Ishikawa (cell line): ENCODE measurements at regions not wholly inside any gene's neighbourhood (a gene's known extent, or its start where the extent isn't known, plus 50 kb on each side); places are given as distances from the start of the nearest gene placed in this dataset.

Experiments used
- CEBPB ChIP-seq: IDR thresholded peaks from 2 replicates; pipeline ENCODE4 v1.6.1; 2012
- EGR1 ChIP-seq: IDR thresholded peaks from 2 replicates; pipeline ENCODE4 v1.6.1; 2012
- EP300 ChIP-seq: IDR thresholded peaks from 2 replicates; pipeline ENCODE4 v1.6.1; 2012; ENCODE audit warnings: borderline replicate concordance
- FOXM1 ChIP-seq: IDR thresholded peaks from 2 replicates; pipeline ENCODE4 v1.6.1; 2012; ENCODE audit warnings: low read depth, borderline replicate concordance
- MAX ChIP-seq: IDR thresholded peaks from 2 replicates; pipeline ENCODE4 v1.6.1; 2012
- NFIC ChIP-seq: IDR thresholded peaks from 2 replicates; pipeline ENCODE4 v1.6.1; 2012
- RAD21 ChIP-seq: IDR thresholded peaks from 2 replicates; pipeline ENCODE4 v1.6.1; 2012; ENCODE audit warnings: low read depth
- TAF1 ChIP-seq: IDR thresholded peaks from 2 replicates; pipeline ENCODE4 v1.6.1; 2012; ENCODE audit warnings: low read depth, mild to moderate bottlenecking
- YY1 ChIP-seq: IDR thresholded peaks from 2 replicates; pipeline ENCODE4 v1.6.1; 2012; ENCODE audit warnings: low read depth

- TF ChIP-seq MAX: no peak
- no peak for TF ChIP-seq EGR1
- no peak for TF ChIP-seq RAD21
- no peak for TF ChIP-seq EP300
- no peak for TF ChIP-seq NFIC
- TF ChIP-seq CEBPB: no peak
- no peak for TF ChIP-seq FOXM1
- TF ChIP-seq YY1: no peak
- no peak for TF ChIP-seq TAF1
Observed at GRCh38 chr2:5150871-5151270, 541.3 kb upstream of the SOX11 start.
